AML-193 (cell line): ENCODE measurements at regions not wholly inside any gene's neighbourhood (a gene's known extent, or its start where the extent isn't known, plus 50 kb on each side); places are given as distances from the start of the nearest gene placed in this dataset.
"Not testable (repeated sequence)": the region's sequence is repeated elsewhere in the genome, so short reads cannot be mapped to it uniquely, and the experiment has no call there.

ENCODE experiments used
- DNase-seq, 2 experiments: peaks; one replicate each; lab custom pipeline; 2025; lab: John Stamatoyannopoulos, UW

GRCh38 chrX:125198546-125198945, 121.1 kb upstream of the TEX13C start:
- no peak for DNase-seq

DNA sequence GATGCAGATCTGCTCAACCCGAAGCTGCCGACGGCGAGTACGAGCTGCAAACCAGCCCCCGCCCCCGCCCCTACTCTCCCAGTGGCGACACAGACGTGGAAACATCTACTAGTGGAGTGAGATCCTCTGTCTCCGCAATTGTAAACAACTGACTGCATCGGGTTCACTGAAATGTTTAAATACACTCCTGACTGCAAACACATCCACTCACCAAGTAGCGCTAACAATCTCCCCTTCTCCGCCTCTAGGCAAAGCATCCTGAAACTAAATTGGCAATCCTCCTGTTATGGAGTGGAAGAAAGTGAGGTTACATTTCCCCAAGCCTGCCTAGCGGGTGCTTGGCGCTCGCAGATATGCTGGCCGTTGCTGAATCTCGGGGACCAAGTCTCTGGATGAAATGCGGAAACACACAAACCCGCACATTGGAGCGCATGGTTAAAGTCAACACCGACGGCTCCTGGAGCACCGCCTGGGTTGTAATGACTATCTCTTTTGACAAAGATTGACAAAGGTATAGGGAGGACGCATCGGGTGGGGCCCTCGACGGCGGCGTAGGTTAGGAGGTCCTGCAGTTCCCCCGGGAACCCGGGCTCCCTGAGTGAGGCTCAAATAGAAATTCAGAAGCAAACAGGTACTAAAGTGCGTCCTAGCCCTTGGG, 117.0 kb upstream of the TEX13C start:
- DNase-seq, result no peak

GRCh38 chrX:125203365-125203736, 116.3 kb upstream of the TEX13C start:
- DNase-seq, result no peak

GRCh38 chrX:125203737-125204578, 115.7 kb upstream of the TEX13C start:
- no peak for DNase-seq

GRCh38 chrX:125204681-125205132, 115.0 kb upstream of the TEX13C start:
- DNase-seq, result no peak

- DNase-seq, result no peak
These were observed 114.3 kb upstream of the TEX13C start for GRCh38 chrX:125205133-125205917.

DNA sequence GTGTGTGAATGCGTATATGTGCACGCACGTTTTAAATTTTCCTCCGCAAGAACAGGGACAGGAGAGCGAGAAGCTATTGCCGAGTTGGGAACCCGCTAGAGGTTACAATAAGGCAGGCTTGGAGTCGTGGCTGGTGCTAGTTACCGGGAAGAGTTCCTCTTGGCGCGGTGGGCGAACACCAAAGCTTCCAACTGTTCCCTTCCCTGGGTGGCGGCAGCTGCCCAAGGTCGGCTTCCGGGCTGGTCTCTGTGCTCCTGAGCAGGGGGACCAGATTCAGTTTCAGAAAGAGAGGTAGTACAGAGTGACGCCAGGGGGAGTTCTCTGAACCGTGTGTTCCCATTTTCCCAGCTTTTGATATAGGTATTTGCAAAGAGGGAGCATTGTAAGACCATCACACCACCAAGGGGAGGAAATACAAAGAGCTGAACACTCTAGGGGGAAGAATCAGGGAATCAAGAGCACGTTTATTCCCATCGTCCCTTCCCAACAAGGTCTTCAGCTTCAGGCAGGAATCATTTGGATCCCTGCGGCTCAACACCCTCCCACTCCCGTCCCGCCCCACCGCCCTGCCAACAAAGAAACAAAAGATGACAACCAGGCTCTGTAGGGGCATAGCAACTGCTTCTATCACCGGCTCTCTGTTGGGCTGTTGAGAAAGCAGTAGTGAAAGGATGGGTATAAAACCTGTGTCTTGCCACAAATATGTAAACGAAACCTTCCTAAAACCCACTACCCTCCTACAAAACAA, 113.6 kb upstream of the TEX13C start:
- no peak for DNase-seq

GRCh38 chrX:125210146-125210545, 109.5 kb upstream of the TEX13C start:
- no peak for DNase-seq

GRCh38 chrX:125219852-125220251, 99.8 kb upstream of the TEX13C start:
- DNase-seq, result no peak

DNA sequence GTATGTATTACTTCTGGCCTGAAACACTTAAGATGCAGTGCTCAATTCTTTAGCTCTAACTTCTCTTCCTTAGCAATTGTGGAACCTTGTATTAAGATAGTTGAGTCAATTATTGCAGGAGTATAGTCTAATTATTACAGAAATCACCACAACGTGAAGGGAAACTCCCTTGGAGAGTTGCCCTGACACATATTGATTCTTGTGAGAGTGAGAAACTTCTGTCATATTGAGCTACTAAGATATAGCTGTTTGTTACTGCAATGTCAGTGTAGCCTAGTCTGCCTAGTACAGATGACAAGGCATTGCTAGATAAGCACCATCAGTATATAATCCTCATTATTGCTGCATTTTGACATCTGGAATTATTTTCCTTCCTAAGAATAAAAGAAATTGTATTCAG, 82.7 kb upstream of the TEX13C start:
- DNase-seq, result no peak

DNA sequence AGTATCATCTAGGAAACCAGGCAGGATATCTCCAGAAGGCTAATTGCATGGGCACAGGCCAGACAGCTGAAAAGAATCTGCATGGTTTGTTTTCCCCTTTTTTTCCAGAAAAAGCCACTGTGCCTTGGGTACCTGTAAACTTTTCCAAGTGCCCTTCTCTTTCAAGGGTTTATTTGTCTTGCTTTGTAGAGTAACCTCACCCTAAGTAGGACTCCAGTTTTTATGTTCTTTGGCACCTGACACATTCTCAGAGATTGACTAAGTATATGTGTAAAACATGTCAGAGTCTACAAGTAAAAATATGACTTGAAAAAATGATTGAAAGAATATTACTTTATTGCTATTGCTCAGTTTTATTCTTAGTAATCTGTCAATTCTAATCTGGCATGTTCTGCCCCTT, 70.7 kb upstream of the TEX13C start:
- DNase-seq, result no peak

DNA sequence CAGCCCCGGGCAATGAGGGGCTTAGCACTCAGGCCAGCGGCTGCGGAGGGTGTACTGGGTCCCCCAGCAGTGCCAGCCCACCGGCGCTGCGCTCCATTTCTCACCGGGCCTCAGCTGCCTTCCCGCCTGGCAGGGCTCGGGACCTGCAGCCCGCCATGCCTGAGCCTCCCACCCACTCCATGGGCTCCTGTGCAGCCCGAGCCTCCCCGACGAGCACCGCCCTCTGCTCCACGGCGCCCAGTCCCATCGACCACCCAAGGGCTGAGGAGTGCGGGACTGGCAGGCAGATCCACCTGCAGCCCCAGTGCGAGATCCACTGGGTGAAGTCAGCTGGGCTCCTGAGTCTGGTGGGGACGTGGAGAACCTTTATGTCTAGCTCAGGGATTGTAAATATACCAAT, 63.9 kb upstream of the TEX13C start:
- not testable (repeated sequence) for DNase-seq

- DNase-seq, result no peak
These were observed 56.8 kb upstream of the TEX13C start for GRCh38 chrX:125262836-125263235.

DNA sequence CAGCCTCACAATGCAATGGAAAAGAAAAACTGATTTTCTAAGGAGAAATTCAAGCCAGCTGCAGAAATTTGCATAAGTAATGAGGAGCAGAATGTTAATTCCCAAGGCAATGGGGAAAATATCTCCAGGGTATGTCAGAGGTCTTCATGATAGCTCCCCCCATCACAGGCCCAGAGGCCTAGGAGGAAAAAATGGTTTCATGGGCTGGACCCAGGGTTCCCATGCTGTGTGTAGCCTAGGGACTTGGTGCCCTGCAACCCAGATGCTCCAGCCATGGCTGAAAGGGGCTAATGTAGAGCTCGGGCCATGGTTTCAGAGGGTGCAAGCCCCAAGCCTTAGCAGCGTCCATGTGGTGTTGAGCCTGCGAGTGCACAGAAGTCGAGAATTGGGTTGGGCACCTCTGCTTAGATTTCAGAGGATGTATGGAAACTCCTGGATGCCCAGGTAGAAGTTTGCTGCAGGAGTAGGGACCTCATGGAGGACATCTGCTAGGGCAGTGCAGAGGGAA, 53.5 kb upstream of the TEX13C start:
- DNase-seq, result no peak
